Thyroid gland (tissue), 4 donors: ENCODE measurements at regions not wholly inside any gene's neighbourhood (a gene's known extent, or its start where the extent isn't known, plus 50 kb on each side); places are given as distances from the start of the nearest gene placed in this dataset.

ENCODE experiments used
- DNase-seq, 2 donors: peaks; one replicate each; pipeline ENCODE4 v3.0.0-alpha.2; 2019
- H3K27ac ChIP-seq, 3 donors: fragments of 200-600 bp; sonication (generic); 1 replicate in 2 of 3; 2 replicates in 1 of 3; pipeline ENCODE4 v1.5.1; 2016 to 2019; ENCODE audit warnings: mild to moderate bottlenecking in 1 of 3, moderate library complexity in 1 of 3
- H3K27me3 ChIP-seq: fragments of 200-600 bp; sonication (generic); one replicate; pipeline ENCODE4 v1.5.1; 2019
- H3K36me3 ChIP-seq, 2 donors: fragments of 200-600 bp; sonication (generic); one replicate each; pipeline ENCODE4 v1.5.1; 2016 to 2019
- H3K4me1 ChIP-seq, 2 donors: fragments of 200-600 bp; sonication (generic); one replicate each; pipeline ENCODE4 v1.5.1; 2017 to 2019
- H3K4me3 ChIP-seq, 3 donors: fragments of 200-600 bp; sonication (generic); replicated peaks in 1 of 3; 1 replicate in 2 of 3; 2 replicates in 1 of 3; pipeline ENCODE4 v1.5.1; 2016; ENCODE audit warnings: mild to moderate bottlenecking in 1 of 3
- H3K9me3 ChIP-seq: fragments of 200-600 bp; sonication (generic); one replicate; pipeline ENCODE4 v1.5.1; 2017
- CTCF ChIP-seq, 6 experiments: fragments of 200-600 bp in 3 of 6; fragments of 450-650 bp in 3 of 6; sonication (generic) in 3 of 6; IDR thresholded peaks; one replicate each; pipeline ENCODE4 v1.5.1; 2016 to 2019; ENCODE audit warnings: antibody characterized with exemption in 6 of 6, mild to moderate bottlenecking in 2 of 6, inconsistent platforms in 1 of 6, moderate library complexity in 1 of 6
- POLR2A ChIP-seq, 2 donors: fragments of 450-650 bp; IDR thresholded peaks; one replicate each; pipeline ENCODE4 v1.6.1; 2017; ENCODE audit warnings: antibody characterized with exemption in 2 of 2, mild to moderate bottlenecking in 2 of 2, moderate library complexity in 1 of 2
- WGBS, 2 donors: methylation state at CpG; one replicate each; pipeline ENCODE4 v1.1.5; 2017; 5-methylcytosine and 5-hydroxymethylcytosine counted together
- intact Hi-C: fragments of 100-400 bp; cut with DNase I; formaldehyde crosslinking; loops from one replicate; pipeline ENCODE4 v1.15.1; 2023

GRCh38 chr2:241948901-241949735 is 79.6 kb downstream of the RTP5 start:
- Histone ChIP-seq H3K27ac (no peak overlapping the region), H3K4me3 (no peak overlapping the region), H3K4me1 (peaks cover 6% of the 10 kb centered on the region in 2 donors), H3K9me3 (no peaks in the 10 kb centered on the region), H3K36me3 (no peaks in the 10 kb centered on the region), H3K27me3 (no peaks in the 10 kb centered on the region)
- no peak for DNase-seq
- TF ChIP-seq POLR2A (IDR thresholded peaks at IDR 0.05) (no peak), CTCF (IDR thresholded peaks at IDR 0.05) (no peak)
- intact Hi-C loops = no loop called here
- WGBS, 2 donors = 85 to 89% methylated on average over 12 to 27 of the region's 31 CpGs

GRCh38 chr2:241949736-241950412 is 80.3 kb downstream of the RTP5 start:
- intact Hi-C loops = no loop called here
- TF ChIP-seq CTCF (IDR thresholded peaks at IDR 0.05) (no peak), POLR2A (IDR thresholded peaks at IDR 0.05) (no peak)
- H3K27me3 ChIP-seq = no peaks in the 10 kb centered on the region
- no peaks in the 10 kb centered on the region for H3K36me3 ChIP-seq
- no peaks in the 10 kb centered on the region for H3K9me3 ChIP-seq
- no peak overlapping the region for H3K4me3 ChIP-seq
- WGBS, 2 donors = 82 to 89% methylated on average over 17 to 18 of the region's 18 CpGs
- H3K4me1 ChIP-seq = peaks cover 6% of the 10 kb centered on the region in 2 donors
- no peak for DNase-seq
- H3K27ac ChIP-seq = no peak overlapping the region

DNA sequence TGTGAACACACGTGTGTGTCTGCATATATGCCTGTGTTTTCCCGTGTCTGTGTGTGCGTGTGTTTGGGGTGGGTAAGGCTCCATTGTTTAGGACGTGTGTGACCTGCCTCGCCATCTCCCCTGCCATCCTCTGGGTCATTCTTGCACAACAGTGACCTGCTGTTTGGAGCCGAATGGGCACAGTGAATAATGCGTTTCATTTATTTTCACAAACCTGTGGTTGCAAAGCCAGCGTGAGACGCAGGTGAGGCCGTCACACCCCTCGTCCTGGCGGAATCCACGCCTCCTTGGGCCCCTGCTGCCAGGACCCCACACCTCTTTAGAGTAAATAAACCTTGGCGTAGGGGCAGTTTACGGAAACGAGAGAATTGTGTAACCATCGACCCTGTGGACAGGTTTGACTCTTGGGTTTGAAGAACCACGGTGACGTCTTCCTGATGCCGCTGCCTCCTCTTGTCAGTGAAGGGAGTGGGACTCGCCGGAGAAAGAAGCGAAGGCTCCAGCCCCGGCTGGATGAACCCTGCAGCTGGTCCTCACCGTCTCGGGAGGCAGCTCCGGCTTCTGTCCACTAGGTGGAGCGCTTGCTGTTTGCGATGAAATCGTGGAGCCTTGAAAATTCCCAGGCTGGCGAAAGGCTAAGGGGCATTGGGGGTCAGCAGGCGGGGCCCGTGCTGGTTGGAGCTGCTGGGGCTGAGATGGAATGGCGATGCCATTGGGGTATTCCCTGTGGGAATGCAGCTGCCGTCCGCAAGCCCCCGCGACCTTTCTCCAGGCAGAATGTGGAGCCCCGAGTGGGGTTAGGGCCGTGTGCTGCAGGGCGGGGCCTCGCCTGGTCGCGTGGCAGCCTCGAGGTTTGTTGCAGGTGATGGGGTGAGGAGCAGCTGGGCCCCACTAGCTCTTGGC is 81.1 kb downstream of the RTP5 start:
- 22 to 30% methylated on average over 32 to 33 of the region's 45 CpGs for WGBS, 2 donors
- H3K4me3 ChIP-seq = no peak overlapping the region
- no peaks in the 10 kb centered on the region for H3K36me3 ChIP-seq
- no peak for TF ChIP-seq POLR2A (IDR thresholded peaks at IDR 0.05)
- TF ChIP-seq CTCF (IDR thresholded peaks at IDR 0.05) = peak; percentile 62 to 95 (median 78)
- H3K27me3 ChIP-seq = no peaks in the 10 kb centered on the region
- peaks cover 6% of the 10 kb centered on the region in 2 donors for H3K4me1 ChIP-seq
- H3K9me3 ChIP-seq = no peaks in the 10 kb centered on the region
- peak; percentile 76 to 78 for DNase-seq
- no peak overlapping the region for H3K27ac ChIP-seq
- intact Hi-C loops = no loop called here

DNA sequence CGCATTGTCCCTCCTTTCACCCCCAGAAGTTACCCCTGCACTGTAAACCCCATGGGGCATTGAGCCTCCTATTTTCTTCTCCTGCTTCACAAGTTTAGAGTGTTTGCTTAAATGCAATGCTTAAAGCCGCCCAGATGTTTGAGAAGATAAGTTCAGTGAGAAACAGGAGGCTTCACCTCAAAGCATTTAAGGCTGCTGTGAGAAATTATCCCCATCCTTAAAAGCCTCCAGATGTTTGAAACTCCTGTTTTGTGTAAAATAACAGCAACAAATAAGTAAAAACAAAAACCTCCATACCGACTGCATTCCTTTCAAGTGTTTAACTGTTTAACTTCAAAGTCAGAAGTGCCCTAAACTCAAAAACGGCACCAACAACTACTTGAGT is 81.8 kb downstream of the RTP5 start:
- no peak for DNase-seq
- Histone ChIP-seq H3K27ac (no peak overlapping the region), H3K4me3 (no peak overlapping the region), H3K36me3 (no peaks in the 10 kb centered on the region), H3K9me3 (no peaks in the 10 kb centered on the region), H3K4me1 (peaks cover 6% of the 10 kb centered on the region in 2 donors), H3K27me3 (no peaks in the 10 kb centered on the region)
- intact Hi-C loops = no loop called here
- 19 to 38% methylated on average over 4 of the region's 4 CpGs for WGBS, 2 donors
- no peak for TF ChIP-seq CTCF (IDR thresholded peaks at IDR 0.05)
- TF ChIP-seq POLR2A (IDR thresholded peaks at IDR 0.05) = no peak
